ENCODE measurements at regions not wholly inside any gene's neighbourhood (a gene's known extent, or its start where the extent isn't known, plus 50 kb on each side); places are given as distances from the start of the nearest gene placed in this dataset.

DNA sequence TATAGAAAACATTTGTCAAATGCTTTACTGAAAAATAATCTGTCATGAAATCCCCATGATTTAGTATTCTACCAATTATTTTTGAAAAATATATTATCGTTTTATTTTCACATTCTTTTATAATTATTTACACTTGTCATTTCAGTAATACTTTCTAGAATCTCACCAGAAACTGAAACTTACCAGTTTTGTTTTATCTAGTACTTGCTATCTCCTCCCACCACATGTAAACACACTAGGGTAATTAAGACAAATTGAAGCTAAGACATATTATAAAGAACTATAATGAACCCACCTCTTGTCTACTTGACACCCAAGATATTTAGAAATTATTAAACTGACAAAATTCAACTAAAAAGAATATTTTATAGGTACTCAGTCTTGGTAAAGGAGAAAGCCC, 51.5 kb upstream of the GRM3 start:
- no peak overlapping the region for H3K4me3 ChIP-seq
- no peaks in the 10 kb centered on the region for H3K9me3 ChIP-seq
- no peaks in the 10 kb centered on the region for H3K36me3 ChIP-seq (replicated peaks)
- H3K27me3 ChIP-seq (ENCODE audit: low read depth): no peaks in the 10 kb centered on the region
- no peaks in the 10 kb centered on the region for H3K4me1 ChIP-seq
- in situ Hi-C loops (cut with MboI; ENCODE audit: low sequenced_read_pairs): no loop called here
- DNase-seq (ENCODE audit: low spot score in 2 of 2): no peak

DNA sequence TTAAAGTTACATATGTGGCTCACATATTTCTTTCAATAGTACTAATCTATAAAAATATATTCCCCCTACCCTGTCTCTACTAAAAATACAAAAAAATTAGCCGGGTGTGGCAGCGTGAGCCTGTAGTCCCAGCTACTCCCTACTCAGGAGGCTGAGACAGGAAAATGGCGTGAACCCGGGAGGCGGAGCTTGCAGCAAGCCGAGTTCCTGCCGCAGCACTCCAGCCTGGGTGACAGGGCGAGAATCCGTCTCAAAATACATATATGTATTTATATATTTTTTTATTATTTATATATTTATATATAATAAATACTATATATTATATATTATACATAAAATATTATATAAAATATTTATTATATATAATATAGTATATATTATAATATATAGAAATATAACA, 69.7 kb upstream of the GRM3 start:
- DNase-seq (ENCODE audit: low spot score in 2 of 2): no peak
- no peaks in the 10 kb centered on the region for H3K27me3 ChIP-seq (ENCODE audit: low read depth)
- H3K4me3 ChIP-seq: no peak overlapping the region
- no peaks in the 10 kb centered on the region; the same call in 1 of the 2 replicates for H3K4me1 ChIP-seq
- H3K36me3 ChIP-seq (replicated peaks): no peaks in the 10 kb centered on the region
- in situ Hi-C loops (cut with MboI; ENCODE audit: low sequenced_read_pairs): no loop called here
- no peaks in the 10 kb centered on the region for H3K9me3 ChIP-seq

DNA sequence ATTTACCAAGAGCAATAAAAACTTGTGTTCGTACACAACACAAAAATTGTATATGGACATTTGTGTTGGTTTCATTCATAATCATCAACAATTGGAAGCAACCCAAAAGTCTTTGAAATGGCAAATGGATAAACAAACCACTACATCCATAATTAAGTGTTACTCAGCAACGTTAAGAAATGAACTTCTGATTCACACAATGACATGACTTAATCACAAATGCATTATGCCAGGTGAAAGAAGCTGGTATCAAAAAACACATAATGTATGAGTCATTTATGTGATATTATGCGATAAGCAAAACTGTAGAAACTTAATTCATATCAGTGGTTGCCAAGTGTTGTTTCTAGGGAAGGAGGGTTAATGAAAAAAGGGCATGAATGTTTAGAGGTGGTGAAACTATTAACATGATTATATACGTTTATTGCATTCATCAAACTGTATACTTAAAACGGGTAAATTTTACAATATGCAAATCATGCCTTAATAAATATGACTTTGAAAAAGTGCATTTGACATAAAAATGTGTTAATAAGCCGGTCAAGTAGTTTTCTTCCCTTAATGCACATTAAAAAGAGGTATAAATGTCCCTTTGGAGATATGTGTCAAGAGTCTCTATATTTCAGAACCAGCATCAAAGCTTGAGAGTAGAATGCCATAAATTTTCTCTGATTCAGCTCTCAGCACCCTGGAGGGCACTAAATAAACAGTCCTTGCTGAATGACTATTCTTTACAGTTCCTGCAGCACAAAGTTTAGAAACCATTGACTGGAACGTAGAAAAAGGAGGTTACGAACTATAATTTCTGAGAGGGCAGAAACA, 84.8 kb upstream of the GRM3 start:
- Histone ChIP-seq H3K36me3 (replicated peaks) (no peaks in the 10 kb centered on the region), H3K27me3 (ENCODE audit: low read depth) (no peaks in the 10 kb centered on the region; the same call in none of the 2 replicates), H3K9me3 (no peaks in the 10 kb centered on the region), H3K4me3 (no peak overlapping the region), H3K4me1 (no peaks in the 10 kb centered on the region)
- in situ Hi-C loops (cut with MboI; ENCODE audit: low sequenced_read_pairs): no loop called here
- DNase-seq (ENCODE audit: low spot score in 2 of 2): no peak

DNA sequence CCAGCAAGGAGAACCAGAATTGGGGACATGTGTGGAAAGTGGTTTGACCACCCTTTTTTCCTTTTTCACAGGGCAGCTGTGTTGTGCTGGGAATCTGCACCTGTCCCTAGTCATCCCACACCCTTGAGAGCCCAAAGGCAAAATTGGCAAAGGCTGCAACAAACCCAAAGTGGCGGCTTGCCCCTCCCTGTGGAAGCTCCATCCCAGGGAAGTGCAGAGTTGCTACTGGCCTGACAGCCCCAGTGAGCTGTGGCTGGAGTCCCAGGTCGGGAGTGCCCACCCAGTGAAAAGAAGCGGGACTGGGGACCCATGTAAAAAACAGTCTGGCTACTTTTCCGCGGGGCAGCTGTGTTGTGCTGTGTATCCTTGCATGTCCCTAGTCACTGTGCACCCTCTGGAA, 109.1 kb upstream of the GRM3 start:
- H3K27me3 ChIP-seq (ENCODE audit: low read depth): no peaks in the 10 kb centered on the region
- no peak overlapping the region for H3K4me3 ChIP-seq
- in situ Hi-C loops (cut with MboI; ENCODE audit: low sequenced_read_pairs): no loop called here
- no peaks in the 10 kb centered on the region for H3K36me3 ChIP-seq (replicated peaks)
- no peak for DNase-seq (ENCODE audit: low spot score in 2 of 2)
- no peaks in the 10 kb centered on the region for H3K4me1 ChIP-seq
- H3K9me3 ChIP-seq: no peaks in the 10 kb centered on the region

DNA sequence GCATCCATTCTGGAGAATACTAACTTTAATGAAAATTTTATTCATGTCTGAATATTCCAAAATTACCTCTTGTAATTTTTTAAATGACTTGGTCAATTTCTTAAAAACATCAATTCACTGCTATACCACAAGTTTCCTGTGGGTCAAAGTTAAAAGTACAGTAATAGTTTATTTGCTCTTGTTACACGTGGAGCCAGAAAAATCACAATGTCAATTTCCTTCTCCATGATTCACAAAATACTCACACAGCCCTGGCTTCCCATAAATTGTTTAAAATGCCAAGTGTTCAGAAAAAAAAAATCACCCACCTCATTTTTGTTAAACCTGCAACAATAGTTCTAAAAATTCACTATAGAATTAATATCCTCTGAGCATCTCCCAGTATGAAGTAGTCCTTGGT, 139.5 kb upstream of the GRM3 start:
- Histone ChIP-seq H3K4me3 (no peak overlapping the region), H3K27me3 (ENCODE audit: low read depth) (peaks cover 4% of the 10 kb centered on the region; the same call in 1 of the 2 replicates), H3K4me1 (no peaks in the 10 kb centered on the region), H3K36me3 (replicated peaks) (no peaks in the 10 kb centered on the region), H3K9me3 (no peaks in the 10 kb centered on the region)
- in situ Hi-C loops (cut with MboI; ENCODE audit: low sequenced_read_pairs): no loop called here
- DNase-seq (ENCODE audit: low spot score in 2 of 2): no peak

DNA sequence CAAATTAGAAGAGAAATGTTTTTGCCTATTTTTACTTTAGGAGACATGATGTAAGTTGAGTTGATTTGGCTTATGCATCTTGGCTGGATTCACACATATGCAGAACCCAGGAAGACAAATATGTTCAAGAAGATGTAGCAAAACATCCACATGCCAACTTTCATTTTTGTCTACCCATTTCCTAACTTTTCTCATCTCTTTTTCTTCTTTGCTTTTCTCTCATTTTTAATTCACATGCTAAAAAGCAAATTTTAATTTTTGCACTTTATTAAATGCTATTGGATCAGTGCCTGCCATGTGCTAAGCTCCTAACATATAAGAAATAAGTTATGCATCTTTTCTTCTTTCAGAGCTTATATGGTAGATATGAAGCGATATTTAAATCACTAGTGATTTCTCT, 143.7 kb upstream of the GRM3 start:
- Histone ChIP-seq H3K4me3 (no peak overlapping the region), H3K27me3 (ENCODE audit: low read depth) (peaks cover 20% of the 10 kb centered on the region), H3K9me3 (no peaks in the 10 kb centered on the region), H3K36me3 (replicated peaks) (no peaks in the 10 kb centered on the region), H3K4me1 (no peaks in the 10 kb centered on the region)
- DNase-seq (ENCODE audit: low spot score in 2 of 2): no peak
- in situ Hi-C loops (cut with MboI; ENCODE audit: low sequenced_read_pairs): no loop called here

DNA sequence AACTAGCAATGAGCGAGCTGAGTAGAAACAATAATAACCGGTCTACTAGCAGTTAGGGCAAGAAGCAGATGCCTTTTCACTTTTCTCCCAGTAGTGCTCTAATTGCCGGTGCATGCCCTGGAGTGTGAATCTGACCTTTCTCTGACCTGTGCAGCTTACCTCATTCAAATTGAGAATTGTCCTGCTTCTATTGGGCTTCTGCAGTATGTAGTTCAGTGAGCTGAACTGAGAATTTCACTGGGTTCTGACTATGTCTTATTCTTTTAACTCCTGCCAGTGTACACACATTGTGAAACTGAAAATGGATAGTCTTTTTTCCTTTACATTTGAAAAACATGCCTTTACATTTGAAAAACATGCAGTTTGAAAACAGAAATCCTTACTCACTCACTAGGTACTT, 157.9 kb upstream of the GRM3 start:
- Histone ChIP-seq H3K36me3 (replicated peaks) (no peaks in the 10 kb centered on the region), H3K27me3 (ENCODE audit: low read depth) (no peaks in the 10 kb centered on the region), H3K4me3 (no peak overlapping the region), H3K4me1 (no peaks in the 10 kb centered on the region), H3K9me3 (no peaks in the 10 kb centered on the region)
- in situ Hi-C loops (cut with MboI; ENCODE audit: low sequenced_read_pairs): no loop called here
- DNase-seq (ENCODE audit: low spot score in 2 of 2): no peak

DNA sequence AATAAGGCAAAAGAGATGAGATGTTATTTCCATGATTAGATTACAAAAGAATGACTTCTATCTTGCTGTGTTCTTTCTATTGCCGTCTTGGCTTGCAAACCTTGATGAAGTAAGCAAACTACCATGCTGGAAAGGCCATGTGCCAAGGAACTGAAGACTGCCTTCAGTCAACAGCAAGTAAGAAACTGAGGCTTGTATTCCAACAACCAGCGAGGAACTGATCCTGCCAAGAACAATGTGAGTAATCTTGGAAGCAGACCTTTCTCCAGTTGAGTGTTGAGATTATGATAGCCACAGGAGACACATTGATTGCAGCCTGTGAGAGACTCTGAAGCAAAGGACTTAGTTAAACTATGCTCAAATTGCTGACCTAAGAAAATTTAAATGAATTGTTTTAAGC, 164.6 kb upstream of the GRM3 start:
- in situ Hi-C loops (cut with MboI; ENCODE audit: low sequenced_read_pairs): no loop called here
- Histone ChIP-seq H3K4me3 (no peak overlapping the region), H3K36me3 (replicated peaks) (no peaks in the 10 kb centered on the region), H3K27me3 (ENCODE audit: low read depth) (no peaks in the 10 kb centered on the region), H3K4me1 (no peaks in the 10 kb centered on the region), H3K9me3 (no peaks in the 10 kb centered on the region)
- no peak for DNase-seq (ENCODE audit: low spot score in 2 of 2)

DNA sequence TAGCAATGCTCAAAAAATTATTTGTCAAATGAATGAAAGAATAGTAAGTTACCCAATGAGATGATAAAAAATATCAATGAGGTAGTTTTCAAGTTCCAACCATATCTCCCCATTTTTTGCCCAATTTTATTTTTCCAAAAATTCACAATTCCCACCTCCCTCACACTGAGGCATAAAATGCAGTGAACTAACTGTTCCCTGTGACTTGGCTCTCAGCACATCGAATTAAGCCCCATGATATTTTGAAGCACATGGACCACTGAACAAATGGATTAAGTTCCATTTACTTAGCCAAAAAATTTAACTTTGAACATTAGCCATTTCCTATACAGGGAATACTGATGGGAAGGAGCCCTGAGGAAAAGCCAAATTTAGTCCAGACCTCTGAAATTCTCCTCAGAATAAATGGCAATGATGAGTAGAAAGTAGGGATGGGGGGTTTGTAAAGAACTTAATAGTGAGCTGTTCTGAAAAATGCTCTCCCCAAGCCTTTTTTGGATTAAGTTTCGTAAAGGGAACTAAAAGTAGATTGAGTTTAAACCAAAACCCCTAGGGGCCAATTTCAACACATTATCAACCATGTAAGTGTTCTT, 166.3 kb upstream of the GRM3 start:
- H3K9me3 ChIP-seq: no peaks in the 10 kb centered on the region
- no peaks in the 10 kb centered on the region; the same call in 1 of the 2 replicates for H3K4me1 ChIP-seq
- H3K27me3 ChIP-seq (ENCODE audit: low read depth): no peaks in the 10 kb centered on the region
- DNase-seq (ENCODE audit: low spot score in 2 of 2): no peak
- H3K4me3 ChIP-seq: no peak overlapping the region
- no peaks in the 10 kb centered on the region for H3K36me3 ChIP-seq (replicated peaks)
- in situ Hi-C loops (cut with MboI; ENCODE audit: low sequenced_read_pairs): no loop called here

DNA sequence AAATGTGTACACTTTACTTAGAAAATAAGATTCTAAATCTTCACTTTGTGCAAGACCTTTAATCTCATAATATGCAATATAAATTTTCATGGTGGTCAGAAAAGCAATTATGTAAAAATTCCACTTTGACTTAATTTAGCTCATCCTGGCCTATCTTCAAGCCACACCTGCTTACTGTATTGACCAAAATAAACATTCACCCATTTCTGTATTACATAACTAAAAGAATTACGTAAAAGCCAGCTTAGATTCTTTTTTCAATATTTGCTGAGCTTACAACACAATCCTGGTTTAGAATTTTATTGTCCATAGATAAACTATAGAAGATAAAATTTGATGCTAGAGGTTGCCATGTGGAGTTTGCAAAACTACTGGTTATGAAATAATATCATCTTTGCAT, 172.9 kb upstream of the GRM3 start:
- Histone ChIP-seq H3K4me3 (no peak overlapping the region), H3K4me1 (no peaks in the 10 kb centered on the region; the same call in 1 of the 2 replicates), H3K36me3 (replicated peaks) (no peaks in the 10 kb centered on the region), H3K9me3 (no peaks in the 10 kb centered on the region), H3K27me3 (ENCODE audit: low read depth) (no peaks in the 10 kb centered on the region)
- in situ Hi-C loops (cut with MboI; ENCODE audit: low sequenced_read_pairs): no loop called here
- no peak for DNase-seq (ENCODE audit: low spot score in 2 of 2)

DNA sequence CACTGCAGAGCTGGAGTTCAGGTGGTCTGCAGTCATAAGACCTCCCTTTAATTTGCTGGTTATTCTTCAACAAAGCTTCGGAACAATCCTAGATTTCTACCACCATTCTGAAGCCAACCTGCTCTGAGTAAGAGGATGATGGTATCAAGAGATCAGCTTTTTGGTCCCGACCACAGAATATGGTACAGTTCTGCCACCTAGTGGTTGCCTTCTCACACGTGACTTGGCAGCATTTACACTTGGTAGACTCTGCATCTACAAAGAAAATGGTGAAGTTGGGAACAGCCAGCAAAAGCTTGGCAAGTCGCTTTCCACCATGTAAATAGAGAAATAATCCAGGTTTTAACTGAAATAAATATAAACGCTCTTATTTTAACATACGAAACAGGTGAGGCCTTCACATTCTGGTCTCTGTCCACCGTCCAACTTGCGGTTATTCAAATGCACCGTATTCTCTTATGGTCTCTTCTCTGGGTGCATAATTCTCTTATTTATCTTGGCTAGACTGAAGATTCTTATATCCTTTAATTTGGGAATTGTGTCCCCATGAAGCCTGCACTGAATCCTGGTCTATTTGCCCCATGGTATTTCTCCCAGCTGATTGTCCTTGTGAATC, 173.9 kb upstream of the GRM3 start:
- Histone ChIP-seq H3K9me3 (no peaks in the 10 kb centered on the region), H3K4me1 (no peaks in the 10 kb centered on the region; the same call in 1 of the 2 replicates), H3K27me3 (ENCODE audit: low read depth) (no peaks in the 10 kb centered on the region), H3K36me3 (replicated peaks) (no peaks in the 10 kb centered on the region), H3K4me3 (no peak overlapping the region)
- in situ Hi-C loops (cut with MboI; ENCODE audit: low sequenced_read_pairs): loop anchor here (5.0 kb wide), 1 partner anchor 582 kb away; no protein-coding TSS in a partner anchor
- DNase-seq (ENCODE audit: low spot score in 2 of 2): peak; percentile 83

DNA sequence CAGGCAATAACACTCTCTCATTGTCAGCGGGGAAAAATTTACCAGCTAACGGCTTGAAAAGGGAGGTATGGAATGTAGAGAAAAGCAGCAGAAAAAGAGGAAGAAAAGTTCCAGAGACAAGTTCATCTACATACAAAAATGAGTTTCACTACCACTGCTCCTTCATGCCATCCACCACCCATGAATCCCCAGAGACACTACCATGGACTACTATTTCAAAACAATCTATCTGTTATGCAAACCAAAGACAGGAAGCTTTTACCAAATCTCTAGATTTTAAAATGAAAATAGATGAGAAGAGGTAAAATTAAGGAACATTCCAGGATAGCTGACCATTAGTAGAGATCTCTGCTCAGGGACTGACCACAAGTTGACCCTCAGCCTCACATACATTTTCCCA, 189.0 kb upstream of the GRM3 start:
- DNase-seq (ENCODE audit: low spot score in 2 of 2): no peak
- Histone ChIP-seq H3K27me3 (ENCODE audit: low read depth) (no peaks in the 10 kb centered on the region), H3K4me1 (no peaks in the 10 kb centered on the region), H3K36me3 (replicated peaks) (no peaks in the 10 kb centered on the region), H3K4me3 (no peak overlapping the region), H3K9me3 (no peaks in the 10 kb centered on the region)
- in situ Hi-C loops (cut with MboI; ENCODE audit: low sequenced_read_pairs): no loop called here

DNA sequence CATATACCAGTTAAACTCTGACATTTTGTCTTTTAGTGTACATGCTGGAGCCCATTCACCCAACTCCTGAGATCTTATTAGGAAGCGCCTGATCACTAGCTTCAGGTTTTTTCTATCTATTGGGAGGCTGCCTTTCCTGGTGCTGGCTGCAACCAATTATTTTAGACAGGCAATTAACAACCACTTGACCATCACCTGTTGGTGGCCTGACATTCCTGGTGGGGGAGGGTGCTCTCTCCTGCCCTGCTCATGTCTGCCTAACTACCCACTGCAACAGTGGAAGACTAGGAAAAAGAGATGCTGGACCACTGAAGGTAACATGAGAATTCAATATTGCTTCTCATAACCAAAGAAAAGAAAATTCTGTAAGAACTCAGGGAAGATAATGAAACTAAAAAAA, 190.3 kb upstream of the GRM3 start:
- Histone ChIP-seq H3K4me1 (no peaks in the 10 kb centered on the region), H3K27me3 (ENCODE audit: low read depth) (no peaks in the 10 kb centered on the region), H3K4me3 (no peak overlapping the region), H3K9me3 (no peaks in the 10 kb centered on the region), H3K36me3 (replicated peaks) (no peaks in the 10 kb centered on the region)
- in situ Hi-C loops (cut with MboI; ENCODE audit: low sequenced_read_pairs): no loop called here
- no peak for DNase-seq (ENCODE audit: low spot score in 2 of 2)

DNA sequence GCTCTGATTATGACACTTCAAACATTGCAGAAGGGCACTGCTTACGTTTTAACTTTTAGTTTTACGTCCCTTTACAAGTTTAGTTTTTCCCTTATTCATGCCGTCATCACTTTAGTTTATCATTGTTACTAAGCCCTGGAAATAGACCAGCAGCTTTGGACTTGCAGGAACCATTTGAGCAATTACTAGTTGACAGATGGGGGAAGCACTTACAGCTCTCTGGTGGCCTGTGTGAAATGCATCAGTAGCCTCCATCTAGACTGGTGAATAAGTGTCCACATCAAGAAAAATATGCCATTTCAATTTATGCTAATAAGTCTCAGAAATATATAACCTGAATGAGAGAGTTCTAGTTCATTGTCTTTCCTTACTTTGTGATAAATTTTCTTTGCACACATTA, 194.9 kb upstream of the GRM3 start:
- DNase-seq (ENCODE audit: low spot score in 2 of 2): no peak
- Histone ChIP-seq H3K36me3 (replicated peaks) (no peaks in the 10 kb centered on the region), H3K9me3 (no peaks in the 10 kb centered on the region), H3K27me3 (ENCODE audit: low read depth) (no peaks in the 10 kb centered on the region), H3K4me1 (no peaks in the 10 kb centered on the region), H3K4me3 (no peak overlapping the region)
- in situ Hi-C loops (cut with MboI; ENCODE audit: low sequenced_read_pairs): no loop called here

All from HAP-1 (cell line).